NB4 (cell line): ENCODE measurements at regions not wholly inside any gene's neighbourhood (a gene's known extent, or its start where the extent isn't known, plus 50 kb on each side); places are given as distances from the start of the nearest gene placed in this dataset.

Source experiments
- CTCF ChIP-seq: IDR thresholded peaks from one replicate; pipeline ENCODE4 v1.5.1; 2012; ENCODE audit warnings: low read depth, low read length
- MAX ChIP-seq: IDR thresholded peaks from 2 replicates; pipeline ENCODE4 v1.6.1; 2011; ENCODE audit warnings: low read depth, low read length
- MYC ChIP-seq: IDR thresholded peaks from 2 replicates; pipeline ENCODE4 v1.6.1; 2011; ENCODE audit warnings: low read depth, low read length
- POLR2A ChIP-seq: IDR thresholded peaks from 2 replicates; pipeline ENCODE4 v1.6.1; 2011; ENCODE audit warnings: mild to moderate bottlenecking; ENCODE audit not compliant: insufficient read length; ENCODE audit errors: extremely low read depth

GRCh38 chr16:60304720-60305119 lies 1570.6 kb upstream of the GOT2 start:
- TF ChIP-seq CTCF = no peak
- TF ChIP-seq POLR2A = no peak
- no peak for TF ChIP-seq MAX
- TF ChIP-seq MYC = no peak
